Testis (tissue), 2 donors: ENCODE measurements at regions not wholly inside any gene's neighbourhood (a gene's known extent, or its start where the extent isn't known, plus 50 kb on each side); places are given as distances from the start of the nearest gene placed in this dataset.

Experiments
- POLR2A ChIP-seq: fragments of 450-650 bp; IDR thresholded peaks from one replicate; pipeline ENCODE4 v1.6.1; 2017; ENCODE audit warnings: antibody characterized with exemption, mild to moderate bottlenecking, moderate library complexity
- TF ChIP-seq, protein P1 (sequence below), 3 experiments: fragments of 450-650 bp in 2 of 3; fragments of 200-600 bp in 1 of 3; sonication (generic) in 1 of 3; IDR thresholded peaks; one replicate each; pipeline ENCODE4 v1.5.1; 2016 to 2019; ENCODE audit warnings: antibody characterized with exemption in 3 of 3, mild to moderate bottlenecking in 2 of 3, moderate library complexity in 1 of 3

DNA sequence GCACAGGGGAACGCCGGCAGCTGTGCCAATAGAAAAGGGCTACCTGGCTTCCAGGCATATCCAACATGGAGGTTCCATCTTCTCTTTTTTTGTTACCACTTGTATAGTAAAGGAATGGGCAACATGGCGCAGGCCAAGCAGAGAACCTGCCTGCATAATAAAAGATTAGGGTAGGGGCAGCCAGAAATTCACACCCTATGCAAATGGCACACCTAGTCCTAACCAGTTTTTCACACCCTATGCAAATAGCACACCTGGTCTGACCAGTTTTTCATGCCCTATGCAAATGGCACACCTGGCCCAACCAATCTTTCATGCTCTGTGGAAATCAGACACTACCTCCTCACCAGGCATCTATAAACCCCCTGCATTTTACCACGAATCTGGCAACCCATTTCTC is 369.5 kb downstream of the IPMK start:
- TF ChIP-seq, protein P1, sequence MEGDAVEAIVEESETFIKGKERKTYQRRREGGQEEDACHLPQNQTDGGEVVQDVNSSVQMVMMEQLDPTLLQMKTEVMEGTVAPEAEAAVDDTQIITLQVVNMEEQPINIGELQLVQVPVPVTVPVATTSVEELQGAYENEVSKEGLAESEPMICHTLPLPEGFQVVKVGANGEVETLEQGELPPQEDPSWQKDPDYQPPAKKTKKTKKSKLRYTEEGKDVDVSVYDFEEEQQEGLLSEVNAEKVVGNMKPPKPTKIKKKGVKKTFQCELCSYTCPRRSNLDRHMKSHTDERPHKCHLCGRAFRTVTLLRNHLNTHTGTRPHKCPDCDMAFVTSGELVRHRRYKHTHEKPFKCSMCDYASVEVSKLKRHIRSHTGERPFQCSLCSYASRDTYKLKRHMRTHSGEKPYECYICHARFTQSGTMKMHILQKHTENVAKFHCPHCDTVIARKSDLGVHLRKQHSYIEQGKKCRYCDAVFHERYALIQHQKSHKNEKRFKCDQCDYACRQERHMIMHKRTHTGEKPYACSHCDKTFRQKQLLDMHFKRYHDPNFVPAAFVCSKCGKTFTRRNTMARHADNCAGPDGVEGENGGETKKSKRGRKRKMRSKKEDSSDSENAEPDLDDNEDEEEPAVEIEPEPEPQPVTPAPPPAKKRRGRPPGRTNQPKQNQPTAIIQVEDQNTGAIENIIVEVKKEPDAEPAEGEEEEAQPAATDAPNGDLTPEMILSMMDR (IDR thresholded peaks at IDR 0.05): no peak
- no peak for TF ChIP-seq POLR2A
